Stimulated activated naive B cell treated with anti-CD40 and anti-IgM and Interleukin-4, amounts not matched to agents 10 μg/mL and 1 μg/mL and 100 μg/mL, for 72 hours (primary cell): ENCODE measurements at regions not wholly inside any gene's neighbourhood (a gene's known extent, or its start where the extent isn't known, plus 50 kb on each side); places are given as distances from the start of the nearest gene placed in this dataset.
"Not testable (repeated sequence)": the region's sequence is repeated elsewhere in the genome, so short reads cannot be mapped to it uniquely, and the experiment has no call there.

Experiments used
- ATAC-seq, 2 donors: fragments of 150-1000 bp; cut with Tn5 transposase; replicated peaks; 2 replicates each; pipeline ENCODE4 v1.10.0; 2021; ENCODE audit warnings: moderate library complexity in 1 of 2
- DNase-seq: peaks from one replicate; pipeline ENCODE4 v3.0.0; 2021
- H3K27ac Mint-ChIP-seq: one replicate; pipeline ENCODE4 v1.8.0; 2022; ENCODE audit warnings: mild to moderate bottlenecking, mixed read lengths
- H3K27me3 Mint-ChIP-seq, 2 donors: one replicate each; pipeline ENCODE4 v1.8.0; 2022; ENCODE audit warnings: mixed read lengths in 2 of 2
- H3K36me3 Mint-ChIP-seq, 2 donors: one replicate each; pipeline ENCODE4 v1.8.0; 2022; ENCODE audit warnings: mixed read lengths in 2 of 2, mild to moderate bottlenecking in 1 of 2
- H3K4me1 Mint-ChIP-seq, 2 donors: one replicate each; pipeline ENCODE4 v1.8.0; 2022; ENCODE audit warnings: mixed read lengths in 2 of 2, mild to moderate bottlenecking in 1 of 2
- H3K4me3 Mint-ChIP-seq, 2 donors: one replicate each; pipeline ENCODE4 v1.8.0; 2022; ENCODE audit warnings: mild to moderate bottlenecking in 2 of 2, mixed read lengths in 2 of 2, moderate library complexity in 1 of 2
- H3K9me3 Mint-ChIP-seq, 2 donors: one replicate each; pipeline ENCODE4 v1.8.0; 2022; ENCODE audit warnings: mixed read lengths in 2 of 2, mild to moderate bottlenecking in 1 of 2

DNA sequence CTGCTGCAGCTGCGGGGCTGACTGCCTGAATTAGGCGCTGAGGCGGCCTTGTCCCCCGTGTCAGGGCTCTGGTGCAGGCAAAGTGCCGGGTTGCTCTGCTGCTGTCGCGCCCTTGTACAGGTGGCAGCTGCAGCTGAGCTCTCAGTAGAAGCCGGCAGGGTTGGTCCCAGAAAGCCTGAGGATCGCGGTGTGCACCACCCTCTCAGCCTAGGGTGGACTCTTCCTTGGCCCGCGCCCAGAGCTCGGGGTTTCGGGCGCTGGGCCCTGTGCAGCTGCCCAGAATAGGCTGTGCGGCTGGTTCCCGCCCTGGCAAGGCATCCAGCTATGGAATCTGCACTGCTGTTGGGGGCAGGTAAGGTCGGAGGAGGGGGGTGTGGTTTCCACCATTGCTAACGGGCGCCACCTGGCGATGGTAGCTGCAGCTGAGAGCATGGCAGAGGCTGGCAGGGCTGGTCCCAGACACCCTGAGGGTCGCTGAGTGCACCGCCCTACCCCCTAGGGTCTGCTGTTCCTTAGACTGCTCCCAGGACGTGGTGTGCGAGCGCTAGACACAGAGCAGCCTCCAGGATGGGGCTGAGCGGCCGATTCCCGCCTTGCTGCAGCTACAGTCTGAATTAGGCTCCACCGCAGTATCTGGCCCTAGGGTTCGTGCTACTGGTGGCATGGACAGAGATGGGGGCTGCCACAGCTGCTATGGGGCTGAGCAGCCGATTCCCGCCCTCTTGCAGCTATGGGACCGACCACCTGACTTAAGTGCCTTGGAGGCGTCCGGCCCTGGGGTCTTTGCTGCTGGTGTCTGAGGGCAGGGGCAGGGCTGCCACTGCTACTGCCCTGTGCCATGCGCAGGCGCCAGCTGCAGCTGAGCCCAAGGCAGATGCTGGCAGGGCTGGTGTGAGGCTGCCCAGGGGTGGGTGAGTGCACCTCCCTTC lies 145.0 kb downstream of the CCDC74A start:
- peak; percentile 44 for DNase-seq
- H3K36me3 Mint-ChIP-seq, H3K27ac Mint-ChIP-seq, H3K9me3 Mint-ChIP-seq: not testable (repeated sequence)
- Mint-ChIP-seq H3K4me3 (peak overlapping the region; percentile 41 to 82), H3K4me1 (peaks cover 5 to 34% of the 10 kb centered on the region in 2 donors), H3K27me3 (peaks cover 20 to 25% of the 10 kb centered on the region in 2 donors)
- peak; percentile 89 for ATAC-seq

DNA sequence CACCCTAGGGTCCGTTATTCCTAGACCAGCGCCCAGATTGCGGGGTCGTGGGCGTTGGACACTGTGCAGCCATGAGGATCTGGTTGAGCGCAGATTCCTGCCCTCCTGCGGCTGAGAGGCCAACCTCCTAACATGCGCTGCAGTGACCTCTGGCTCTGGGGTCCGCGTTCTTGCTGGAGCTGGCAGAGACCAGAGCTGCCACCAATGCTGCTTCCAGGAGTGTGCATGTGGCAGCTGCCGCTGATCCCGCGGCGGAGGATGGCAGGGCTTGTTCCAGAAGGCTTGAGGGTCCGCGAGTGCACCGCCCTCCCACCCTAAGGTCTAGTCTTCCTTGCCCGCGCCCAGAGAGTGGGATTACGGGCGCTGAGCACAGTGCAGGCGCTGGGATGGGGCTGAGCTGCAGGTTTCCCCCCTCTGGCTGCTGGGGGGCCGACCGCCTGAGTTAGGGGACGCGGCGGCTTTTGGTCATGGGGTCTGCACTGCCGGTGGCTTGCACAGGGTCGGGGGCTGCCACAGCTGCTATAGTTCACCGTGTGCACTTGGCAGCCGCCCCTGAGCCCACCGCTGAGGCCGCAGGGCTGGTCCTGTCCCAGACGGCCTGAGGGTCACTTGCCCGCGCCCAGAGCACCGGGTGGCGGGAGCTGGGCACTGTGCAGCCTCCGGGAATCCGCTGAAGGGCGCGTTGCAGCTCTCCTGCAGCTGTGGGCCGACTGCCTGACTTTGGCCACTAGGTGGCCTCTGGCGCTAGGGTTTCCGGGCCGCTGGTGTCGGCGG lies 145.9 kb downstream of the CCDC74A start:
- Mint-ChIP-seq H3K36me3 (no peaks in the 10 kb centered on the region), H3K27me3 (peaks cover 20 to 25% of the 10 kb centered on the region in 2 donors), H3K4me1 (peaks cover 5 to 33% of the 10 kb centered on the region in 2 donors), H3K4me3 (peak overlapping the region; percentile 67 to 82), H3K9me3 (peaks cover 0 to 3% of the 10 kb centered on the region in 2 donors), H3K27ac (no peak overlapping the region)
- peak; percentile 64 for DNase-seq
- peak; percentile 83 to 88 for ATAC-seq

DNA sequence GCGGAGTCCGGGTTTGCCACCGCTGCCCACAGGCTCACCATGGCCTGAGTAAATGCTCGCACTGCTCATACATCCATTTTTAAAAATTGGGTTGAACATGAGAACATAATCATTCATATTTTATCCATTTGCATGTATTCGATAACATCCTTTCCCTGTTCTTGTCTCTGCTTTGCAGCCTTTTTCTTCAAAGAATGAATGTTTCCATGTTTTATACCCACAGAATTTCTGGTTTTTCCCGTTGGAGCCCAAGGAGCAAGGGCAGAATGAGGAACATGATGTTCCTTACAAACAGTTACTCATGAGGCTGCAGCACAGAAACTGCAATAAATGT lies 146.5 kb downstream of the CCDC74A start:
- Mint-ChIP-seq H3K4me3 (peak overlapping the region in 1 of 2 donors; percentile 82), H3K27ac (no peak overlapping the region), H3K36me3 (no peaks in the 10 kb centered on the region), H3K9me3 (peaks cover 0 to 2% of the 10 kb centered on the region in 2 donors), H3K27me3 (peaks cover 23 to 25% of the 10 kb centered on the region in 2 donors), H3K4me1 (peaks cover 3 to 27% of the 10 kb centered on the region in 2 donors)
- no peak for DNase-seq
- no peak for ATAC-seq

DNA sequence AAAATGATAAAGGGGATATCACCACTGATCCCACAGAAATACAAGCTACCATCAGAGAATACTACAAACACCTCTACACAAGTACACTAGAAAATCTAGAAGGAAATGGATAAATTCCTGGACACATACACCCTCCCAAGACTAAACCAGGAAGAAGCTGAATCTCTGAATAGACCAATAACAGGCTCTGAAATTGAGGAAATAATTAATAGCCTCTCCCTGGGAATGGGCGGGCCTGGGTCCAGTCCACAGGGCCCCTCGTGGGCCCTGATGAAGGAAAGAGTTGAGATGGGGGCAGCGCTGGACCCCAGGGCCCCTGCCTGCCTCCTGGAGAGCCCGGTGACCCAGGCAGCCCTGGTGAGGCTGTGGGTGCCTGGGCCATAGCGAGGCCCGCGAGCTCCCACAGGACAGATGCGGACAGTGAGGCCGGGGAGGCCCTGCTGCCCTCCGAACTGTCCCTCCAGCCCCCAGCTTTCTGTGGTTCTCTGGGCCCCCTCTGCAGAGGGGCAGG lies 154.0 kb downstream of the CCDC74A start:
- Mint-ChIP-seq H3K27ac (peak overlapping the region; percentile 77), H3K27me3 (peaks cover 3 to 10% of the 10 kb centered on the region in 2 donors), H3K4me1 (peaks cover 11 to 44% of the 10 kb centered on the region in 2 donors), H3K4me3 (peak overlapping the region; percentile 88 to 93)
- not testable (repeated sequence) for H3K9me3 Mint-ChIP-seq, H3K36me3 Mint-ChIP-seq, DNase-seq
- ATAC-seq, result peak; percentile 9 to 10

DNA sequence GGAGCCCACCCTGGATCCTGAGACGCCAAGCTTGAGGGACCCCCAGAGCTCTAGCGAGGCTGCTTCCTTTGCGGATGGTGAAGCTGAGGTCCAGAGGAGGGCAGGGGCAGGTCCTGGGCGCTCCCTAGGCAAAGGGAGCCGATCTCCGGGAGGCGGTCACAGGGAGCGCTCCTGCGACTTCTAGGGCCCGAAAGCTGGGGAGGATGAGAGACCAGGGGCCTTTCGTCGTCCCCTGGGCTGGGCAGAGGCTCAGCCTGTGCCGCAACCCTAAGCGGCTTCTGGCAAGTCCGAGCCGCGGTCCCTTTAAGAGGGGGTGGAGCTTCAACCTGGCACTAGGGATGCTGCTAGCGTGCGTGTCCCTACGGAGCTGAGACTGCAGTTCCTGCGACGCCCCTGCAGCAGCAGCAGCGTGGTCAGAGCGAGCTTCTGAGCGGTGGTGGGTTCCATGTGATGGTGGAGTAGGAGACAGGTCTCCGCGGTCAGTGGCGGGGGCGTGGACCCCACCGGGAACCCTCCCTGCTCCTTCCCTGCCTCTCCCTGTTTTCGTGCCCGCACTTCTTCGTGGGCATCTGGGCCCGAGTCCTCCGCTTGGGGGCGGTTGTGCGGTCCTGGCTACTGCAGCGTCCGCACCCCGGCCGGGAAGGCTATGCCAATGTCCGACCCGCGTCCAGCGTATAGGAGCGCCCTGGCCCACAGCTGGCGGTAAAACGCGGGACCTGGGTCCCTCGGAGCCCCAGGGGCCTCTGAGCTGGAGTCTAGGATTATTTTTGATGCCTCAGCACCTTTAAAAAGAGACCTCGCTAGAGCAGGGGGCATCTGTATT lies 154.6 kb downstream of the CCDC74A start:
- ATAC-seq (peak; percentile 99), DNase-seq (peak; percentile 73)
- peaks cover 11 to 44% of the 10 kb centered on the region in 2 donors for H3K4me1 Mint-ChIP-seq
- H3K9me3 Mint-ChIP-seq, result no peaks in the 10 kb centered on the region
- H3K4me3 Mint-ChIP-seq, result peak overlapping the region; percentile 88 to 93
- peak overlapping the region; percentile 88 for H3K27ac Mint-ChIP-seq
- H3K36me3 Mint-ChIP-seq, result peaks cover 7 to 12% of the 10 kb centered on the region in 2 donors
- H3K27me3 Mint-ChIP-seq, result peaks cover 0 to 7% of the 10 kb centered on the region in 2 donors

DNA sequence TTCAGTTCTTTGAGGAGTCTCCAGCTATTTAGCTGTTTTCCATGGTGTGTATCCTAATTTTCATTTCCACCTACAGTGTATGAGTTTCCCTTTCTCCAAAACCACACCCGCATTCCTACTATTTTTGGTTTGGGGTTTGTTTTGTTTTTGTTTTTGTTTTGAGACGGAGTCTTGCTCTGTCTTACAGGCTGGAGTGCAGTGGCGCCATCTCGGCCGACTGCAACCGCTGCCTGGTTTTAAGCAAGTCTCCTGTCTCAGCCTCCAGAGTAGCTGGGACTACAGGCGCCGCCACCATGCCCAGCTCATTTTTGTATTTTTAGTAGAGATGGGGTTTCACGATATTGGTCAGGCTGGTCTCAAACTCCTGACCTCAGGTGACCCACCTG lies 155.2 kb downstream of the CCDC74A start:
- Mint-ChIP-seq H3K36me3 (peaks cover 12 to 18% of the 10 kb centered on the region in 2 donors), H3K27ac (peak overlapping the region; percentile 84), H3K4me3 (peak overlapping the region; percentile 88 to 93), H3K4me1 (peaks cover 11 to 44% of the 10 kb centered on the region in 2 donors)
- H3K27me3 Mint-ChIP-seq, H3K9me3 Mint-ChIP-seq, DNase-seq: not testable (repeated sequence)
- peak; percentile 41 to 56 for ATAC-seq

DNA sequence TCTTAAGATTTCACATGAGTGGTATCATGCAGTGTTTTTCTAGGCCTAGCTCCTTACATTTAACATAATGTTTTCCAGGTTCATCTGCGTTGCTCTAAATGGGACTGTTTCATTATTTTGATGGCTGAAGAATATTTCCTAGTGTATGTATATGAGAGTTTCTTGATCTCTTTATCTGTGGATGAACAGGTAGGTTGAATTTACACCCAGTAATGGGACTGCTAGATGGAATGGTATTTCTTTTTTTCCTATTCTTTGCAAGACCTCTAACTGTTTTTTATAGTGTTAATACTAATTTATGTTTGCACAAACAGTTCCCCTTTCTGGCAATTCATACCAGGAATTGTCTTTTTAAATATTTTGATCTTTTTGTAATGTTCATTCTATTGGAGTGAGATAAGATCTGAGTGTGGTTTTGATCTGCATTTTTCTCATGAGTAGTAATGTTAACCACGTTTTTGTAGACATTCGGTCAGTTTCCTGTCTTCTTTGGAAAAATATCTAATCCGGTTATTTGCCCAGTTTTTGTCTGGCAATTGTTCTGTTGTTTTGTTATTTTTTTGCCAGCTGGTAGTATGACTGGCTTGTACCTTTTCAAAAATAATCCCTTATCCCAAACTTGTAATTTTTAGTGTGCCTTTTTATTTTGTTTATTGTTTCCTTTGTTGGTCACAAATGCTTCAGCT lies 157.1 kb downstream of the CCDC74A start:
- H3K27ac Mint-ChIP-seq, result not testable (repeated sequence)

DNA sequence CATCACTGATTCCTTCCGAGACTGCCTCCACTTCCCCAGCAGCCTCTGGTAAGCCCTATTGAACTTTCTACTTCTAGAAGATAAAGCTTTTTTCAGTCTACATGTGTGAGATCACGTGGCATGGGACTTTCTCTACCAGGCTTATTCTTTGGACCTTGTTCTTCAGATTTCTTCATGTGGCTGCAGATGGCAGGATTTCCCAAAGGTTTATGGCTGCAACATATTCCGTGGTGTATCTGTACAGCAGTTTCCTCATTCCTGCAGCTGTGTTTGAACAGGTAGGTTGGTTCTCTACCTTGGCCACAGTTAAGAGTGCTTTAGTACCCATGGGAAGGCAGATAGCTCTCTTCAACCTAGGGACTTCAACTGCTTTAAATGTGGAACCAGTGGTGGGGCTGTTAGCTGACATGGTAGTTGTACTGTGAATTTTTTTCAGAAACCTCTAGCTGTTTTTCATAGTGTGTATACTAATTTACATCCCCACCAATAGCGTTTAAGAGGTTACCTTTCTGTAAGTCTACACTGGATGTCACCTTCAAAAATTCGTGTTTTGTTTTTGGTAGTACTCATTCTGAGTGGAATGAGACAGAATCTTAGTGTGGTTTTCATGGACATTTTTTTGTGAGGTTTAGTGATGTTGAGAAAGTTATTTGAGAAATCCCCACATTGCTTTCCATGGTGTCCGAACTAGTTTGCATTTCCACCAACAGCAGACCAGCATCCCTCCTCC lies 158.6 kb downstream of the CCDC74A start:
- not testable (repeated sequence) for H3K27me3 Mint-ChIP-seq, H3K4me3 Mint-ChIP-seq, H3K9me3 Mint-ChIP-seq, ATAC-seq, H3K27ac Mint-ChIP-seq, DNase-seq
- Mint-ChIP-seq H3K36me3 (peaks cover 40 to 46% of the 10 kb centered on the region in 2 donors), H3K4me1 (peaks cover 8 to 36% of the 10 kb centered on the region in 2 donors)

More for the DNA sequence above, 157.1 kb downstream of the CCDC74A start:
- not testable (repeated sequence) for H3K27me3 Mint-ChIP-seq, ATAC-seq, DNase-seq, H3K4me3 Mint-ChIP-seq, H3K9me3 Mint-ChIP-seq
- peaks cover 11 to 44% of the 10 kb centered on the region in 2 donors for H3K4me1 Mint-ChIP-seq
- peaks cover 24 to 31% of the 10 kb centered on the region in 2 donors for H3K36me3 Mint-ChIP-seq

DNA sequence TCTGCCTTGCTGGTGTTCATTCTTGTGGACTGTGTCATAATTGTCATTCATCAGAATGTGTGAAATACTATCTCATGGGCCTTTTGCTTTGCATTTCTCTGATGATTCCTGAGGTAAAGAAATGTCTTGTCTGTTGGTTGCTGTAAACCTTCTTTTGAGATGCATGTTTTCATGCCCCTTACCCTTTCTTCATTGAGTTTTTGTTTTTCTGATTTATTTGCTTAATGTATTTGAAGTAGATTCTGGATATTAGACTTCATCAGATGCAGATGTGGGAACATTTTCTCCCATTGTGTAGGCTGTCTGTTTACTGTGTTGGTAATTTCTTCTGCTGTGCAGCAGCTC lies 159.2 kb downstream of the CCDC74A start:
- H3K27me3 Mint-ChIP-seq, DNase-seq, H3K27ac Mint-ChIP-seq, ATAC-seq, H3K4me3 Mint-ChIP-seq: not testable (repeated sequence)
- peaks cover 45 to 52% of the 10 kb centered on the region in 2 donors for H3K36me3 Mint-ChIP-seq
- peaks cover 8 to 31% of the 10 kb centered on the region in 2 donors for H3K4me1 Mint-ChIP-seq
- H3K9me3 Mint-ChIP-seq, result peaks cover 6 to 11% of the 10 kb centered on the region in 2 donors

DNA sequence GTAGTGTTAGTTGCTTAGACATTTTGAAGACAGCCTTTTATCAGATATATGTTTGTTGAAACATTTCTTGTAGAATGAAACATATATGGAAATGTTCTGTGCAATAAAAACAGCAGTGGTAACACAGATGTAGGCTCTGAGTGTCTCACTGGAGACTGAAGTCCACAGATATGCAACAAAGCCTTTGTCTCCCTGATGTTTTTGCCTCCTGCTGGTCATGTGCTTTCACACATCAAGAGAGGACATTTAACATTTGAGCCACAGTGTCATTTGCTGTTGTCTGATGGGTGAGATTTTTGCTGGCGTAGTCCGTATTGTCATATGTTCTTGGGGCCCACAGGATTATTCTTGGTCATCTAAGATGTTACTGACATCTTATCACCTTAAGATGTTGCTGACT lies 161.4 kb downstream of the CCDC74A start:
- H3K9me3 Mint-ChIP-seq, result peaks cover 6 to 13% of the 10 kb centered on the region in 2 donors
- ATAC-seq, result not testable (repeated sequence)

DNA sequence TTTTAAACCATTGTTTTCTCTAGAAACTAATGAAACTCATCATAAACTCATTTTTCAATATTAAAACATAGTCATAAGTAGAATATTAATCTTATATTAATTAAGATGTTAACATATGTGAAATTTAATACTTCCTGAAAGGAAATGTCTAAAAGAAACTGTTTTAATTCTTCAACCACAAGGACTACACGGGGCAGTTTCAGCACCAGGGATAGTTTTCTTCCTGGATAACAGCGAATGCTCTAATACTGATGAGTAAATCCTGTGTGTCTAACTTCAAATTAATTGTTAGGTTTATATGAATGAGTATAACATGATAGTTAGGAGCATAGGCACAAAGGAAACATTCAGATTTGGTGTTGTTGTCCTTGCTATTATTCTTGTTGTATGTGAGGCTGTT lies 183.6 kb downstream of the CCDC74A start:
- H3K4me3 Mint-ChIP-seq, DNase-seq, H3K27ac Mint-ChIP-seq, H3K4me1 Mint-ChIP-seq, H3K27me3 Mint-ChIP-seq, ATAC-seq, H3K9me3 Mint-ChIP-seq: not testable (repeated sequence)
- peaks cover 7 to 11% of the 10 kb centered on the region in 2 donors for H3K36me3 Mint-ChIP-seq

More for the DNA sequence above, 161.4 kb downstream of the CCDC74A start:
- H3K4me3 Mint-ChIP-seq, H3K27ac Mint-ChIP-seq, H3K27me3 Mint-ChIP-seq, DNase-seq: not testable (repeated sequence)
- Mint-ChIP-seq H3K4me1 (peaks cover 4 to 15% of the 10 kb centered on the region in 2 donors), H3K36me3 (peaks cover 48 to 58% of the 10 kb centered on the region in 2 donors)

DNA sequence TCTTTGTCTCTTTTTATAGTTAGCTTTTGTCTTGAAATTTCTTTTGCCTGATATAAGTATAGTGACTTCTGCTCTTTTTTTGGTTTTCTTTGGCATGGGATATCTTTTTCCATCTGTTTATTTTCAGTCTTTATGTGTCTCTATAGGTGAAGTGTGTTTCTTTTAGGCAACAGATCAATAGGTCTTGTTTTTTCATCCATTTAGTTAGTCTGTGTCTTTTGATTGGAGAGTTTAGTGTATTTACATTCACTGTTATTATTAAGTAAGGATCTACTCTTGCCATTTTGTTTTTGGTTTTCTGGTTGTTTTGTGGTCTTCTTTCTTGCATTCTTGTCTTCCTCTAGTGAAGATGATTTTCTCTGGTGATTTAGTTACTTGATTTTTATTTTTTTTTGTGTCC lies 190.2 kb downstream of the CCDC74A start:
- H3K4me3 Mint-ChIP-seq, H3K9me3 Mint-ChIP-seq, H3K27ac Mint-ChIP-seq, H3K4me1 Mint-ChIP-seq, ATAC-seq, H3K27me3 Mint-ChIP-seq, DNase-seq: not testable (repeated sequence)
- peaks cover 15 to 18% of the 10 kb centered on the region in 2 donors for H3K36me3 Mint-ChIP-seq

DNA sequence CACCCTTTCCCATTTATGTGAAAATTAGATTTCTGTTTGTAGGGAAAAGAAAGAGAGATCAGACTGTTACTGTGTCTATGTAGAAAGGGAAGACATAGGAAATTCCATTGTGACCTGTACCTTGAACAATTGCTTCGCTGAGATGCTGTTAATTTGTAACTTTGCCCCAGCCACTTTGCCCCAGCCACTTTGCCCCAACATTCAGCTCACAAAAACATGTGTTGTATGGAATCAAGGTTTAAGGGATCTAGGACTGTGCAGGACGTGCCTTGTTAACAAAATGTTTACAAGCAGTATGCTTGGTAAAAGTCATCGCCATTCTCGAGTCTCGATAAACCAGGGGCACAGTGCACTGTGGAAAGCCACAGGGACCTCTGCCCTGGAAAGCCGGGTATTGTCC lies 193.5 kb downstream of the CCDC74A start:
- not testable (repeated sequence) for H3K27me3 Mint-ChIP-seq, H3K4me1 Mint-ChIP-seq, ATAC-seq, H3K9me3 Mint-ChIP-seq, H3K27ac Mint-ChIP-seq, DNase-seq, H3K4me3 Mint-ChIP-seq
- peaks cover 15 to 24% of the 10 kb centered on the region in 2 donors for H3K36me3 Mint-ChIP-seq
